GOT3 (cell line): ENCODE measurements at regions not wholly inside any gene's neighbourhood (a gene's known extent, or its start where the extent isn't known, plus 50 kb on each side); places are given as distances from the start of the nearest gene placed in this dataset.
A peak's percentile ranks its signal among the peaks of the same experiment; 100 is the strongest.

ENCODE experiments used
- DNase-seq: peaks from one replicate; lab custom pipeline; 2025; ENCODE audit warnings: mixed read lengths; lab: John Stamatoyannopoulos, UW

DNA sequence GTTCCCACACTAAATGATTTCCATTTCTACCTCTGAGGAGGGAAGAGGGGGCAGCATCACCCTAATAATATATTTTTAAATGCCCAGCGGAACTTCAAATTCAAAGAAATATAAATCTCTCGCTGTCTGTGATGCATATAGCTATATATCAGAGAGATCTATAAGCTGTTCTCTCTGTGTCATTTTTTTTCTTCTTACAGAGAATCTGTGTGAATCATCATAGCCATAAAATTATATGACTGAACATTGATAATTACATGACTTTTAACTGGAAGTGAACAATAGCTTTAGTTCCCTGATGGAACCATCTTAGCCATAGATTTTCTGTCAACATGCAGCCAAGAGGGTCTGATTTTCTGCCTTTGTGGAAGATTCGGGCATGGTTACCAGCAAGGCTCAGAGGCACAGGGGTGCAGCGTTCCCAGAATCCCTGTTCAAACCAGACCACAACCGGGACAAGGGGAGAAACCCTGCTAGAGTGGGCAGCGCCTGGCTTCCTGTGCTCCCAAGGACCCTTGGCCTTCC is 93.7 kb upstream of the OSMR start:
- no peak for DNase-seq

DNA sequence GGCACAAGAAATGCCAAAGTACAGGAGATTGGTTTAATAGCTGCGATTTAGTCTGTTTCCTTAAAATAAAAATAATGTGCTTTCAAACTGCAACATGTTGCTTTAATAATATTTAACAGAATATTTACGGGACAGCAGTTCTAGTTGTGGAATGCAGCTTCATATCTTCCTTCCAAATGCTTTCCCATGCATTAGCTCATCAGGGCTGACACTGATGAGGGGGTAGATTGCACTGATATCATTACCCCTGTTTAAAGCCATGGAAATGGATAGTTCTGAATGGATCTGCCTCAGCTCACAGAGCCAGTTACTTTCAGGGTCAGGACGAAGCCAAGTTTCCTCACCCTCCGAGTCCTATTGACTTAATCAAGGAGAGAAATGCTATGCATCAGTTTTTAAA is 93.2 kb upstream of the OSMR start:
- DNase-seq = no peak

- no peak for DNase-seq
Observed at GRCh38 chr5:38753141-38753540, 92.7 kb upstream of the OSMR start.

DNA sequence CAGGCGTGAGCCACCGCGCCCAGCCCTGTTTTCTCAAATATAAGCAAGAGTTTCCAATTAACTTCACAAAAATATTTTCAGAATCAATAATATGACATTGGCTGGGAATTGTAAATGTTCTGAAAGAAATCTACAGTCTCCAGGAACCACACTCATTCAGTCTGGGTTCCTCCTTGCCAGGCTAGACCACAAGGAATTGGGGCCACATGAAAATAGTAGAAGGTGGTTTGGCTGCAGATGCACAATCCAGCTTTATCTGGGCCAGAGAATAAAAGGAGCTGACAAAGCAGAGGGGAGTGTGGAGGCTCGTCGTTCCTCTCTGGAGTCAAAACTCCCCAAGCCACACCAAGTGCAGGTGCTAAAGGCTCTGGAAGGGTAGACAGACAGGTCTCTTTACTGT is 92.0 kb upstream of the OSMR start:
- DNase-seq = no peak

- no peak for DNase-seq
Observed at GRCh38 chr5:38755181-38755580, 90.6 kb upstream of the OSMR start.

DNA sequence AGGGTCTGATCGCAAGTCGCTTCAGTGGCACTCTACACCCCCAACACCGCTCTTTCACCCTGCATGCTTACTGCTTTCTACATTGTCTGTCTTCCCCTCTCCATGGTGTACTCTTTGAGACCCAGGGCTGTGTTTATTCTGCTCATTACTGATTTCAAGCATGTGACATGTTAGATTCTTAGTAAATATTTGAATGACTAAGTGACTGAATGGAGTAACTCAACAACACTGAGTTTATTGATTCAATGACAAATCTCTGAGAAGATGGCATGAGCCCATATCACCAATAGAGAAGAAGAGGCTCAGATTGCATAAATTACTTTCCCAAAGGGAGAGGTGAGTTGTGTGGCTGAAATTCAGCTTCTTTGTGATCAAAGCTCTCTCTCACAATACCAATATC is 89.7 kb upstream of the OSMR start:
- no peak for DNase-seq

DNA sequence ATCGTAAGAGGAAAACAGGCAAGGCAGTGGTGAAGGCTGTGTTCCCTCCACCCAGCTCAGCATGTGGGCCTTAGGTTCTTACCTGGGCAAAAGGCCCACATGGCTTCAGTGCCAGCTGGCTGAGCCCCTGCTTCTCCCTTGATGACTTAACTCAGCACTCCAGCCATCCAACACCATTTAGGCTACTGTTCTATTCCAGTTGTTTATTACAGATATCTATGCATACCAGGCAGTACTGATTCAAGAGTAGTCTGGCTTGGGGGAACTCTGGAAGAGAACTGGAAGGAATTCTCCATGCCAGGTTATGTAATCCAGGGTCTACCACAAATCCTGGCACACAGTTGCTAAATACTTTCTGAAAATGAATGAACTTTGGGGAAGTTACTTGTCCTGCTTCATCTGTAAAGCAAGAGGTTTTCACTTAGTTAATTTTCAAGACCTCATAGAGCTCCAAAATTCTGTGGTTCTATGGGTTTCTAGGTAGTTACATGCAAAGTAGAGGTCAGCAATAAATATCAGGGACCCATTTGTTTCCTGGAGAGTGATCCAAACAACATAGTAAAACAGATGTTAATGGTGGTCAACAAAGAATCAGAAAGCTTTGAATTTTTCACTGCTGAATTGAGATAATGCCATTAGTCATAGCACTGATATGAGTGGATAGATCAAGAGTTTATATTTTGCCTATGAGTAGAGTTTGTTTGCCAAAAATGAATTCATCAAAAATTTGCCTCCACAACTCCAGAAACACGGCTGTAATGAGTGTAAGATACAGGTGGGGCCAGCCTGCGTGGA is 88.2 kb upstream of the OSMR start:
- DNase-seq = no peak

DNA sequence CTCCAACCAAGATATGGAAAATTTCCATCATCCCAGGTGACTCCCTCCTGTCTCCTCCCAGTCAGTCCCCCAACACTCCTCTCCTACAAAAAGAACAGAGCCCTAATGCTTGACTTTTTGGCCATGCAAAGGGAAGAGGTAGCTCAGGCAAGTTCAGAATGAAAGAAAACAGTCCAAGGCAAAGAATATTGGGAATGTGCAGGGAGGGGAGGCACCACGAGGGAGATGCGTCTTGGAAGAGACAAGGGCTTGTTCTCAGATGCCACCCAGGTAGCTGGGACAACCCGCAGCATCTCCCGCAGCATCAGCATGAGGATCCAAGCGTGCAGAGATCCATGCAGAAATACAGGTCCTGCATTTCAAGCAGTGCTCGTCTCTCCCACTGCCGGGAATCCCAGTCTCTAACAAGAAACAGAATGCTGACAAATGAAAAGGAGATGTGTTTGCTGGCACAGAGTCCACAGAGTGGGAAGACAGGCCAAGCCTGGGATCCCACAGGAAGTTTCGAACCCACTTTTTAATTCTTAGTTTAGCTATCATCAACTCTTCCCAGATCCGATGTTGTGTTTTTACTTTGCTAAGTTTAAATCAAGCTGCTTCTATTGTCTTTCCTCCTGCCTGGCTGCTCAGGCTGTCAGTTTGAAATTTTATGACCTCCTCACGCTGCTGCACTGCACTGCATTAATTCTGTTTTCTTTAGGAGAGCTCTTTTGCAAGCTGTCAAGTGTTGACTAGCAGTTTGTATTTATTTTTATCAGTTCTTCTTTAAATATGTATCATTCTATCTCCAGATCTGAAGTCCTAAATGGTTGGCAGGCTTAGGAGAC is 86.8 kb upstream of the OSMR start:
- DNase-seq = no peak

GRCh38 chr5:38764937-38765391 is 80.8 kb upstream of the OSMR start:
- DNase-seq = no peak

DNA sequence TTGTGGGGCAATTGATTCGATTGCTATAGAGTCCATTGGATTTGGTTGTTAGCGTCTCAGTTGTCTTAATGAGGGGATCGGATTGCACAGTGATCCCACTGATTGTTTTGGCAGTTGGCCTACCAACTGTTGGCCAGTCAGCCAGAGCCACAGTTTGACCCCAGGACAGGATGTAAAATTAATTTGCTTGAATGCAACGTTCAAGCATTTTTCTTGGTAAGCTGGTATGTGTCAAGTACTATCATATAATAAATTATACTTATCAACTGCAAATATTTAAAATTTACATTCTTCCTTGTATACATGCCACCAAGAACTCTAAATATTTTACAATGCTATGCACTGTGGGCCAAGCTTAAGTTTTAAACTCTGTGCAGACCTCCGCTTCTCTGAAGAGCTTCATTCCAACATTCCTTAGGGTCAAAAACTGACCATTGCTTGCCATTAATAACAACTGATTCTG is 80.4 kb upstream of the OSMR start:
- DNase-seq = no peak

- no peak for DNase-seq
Observed at GRCh38 chr5:38766151-38766550, 79.7 kb upstream of the OSMR start.

- no peak for DNase-seq
Observed at GRCh38 chr5:38768412-38769211, 77.2 kb upstream of the OSMR start.

DNA sequence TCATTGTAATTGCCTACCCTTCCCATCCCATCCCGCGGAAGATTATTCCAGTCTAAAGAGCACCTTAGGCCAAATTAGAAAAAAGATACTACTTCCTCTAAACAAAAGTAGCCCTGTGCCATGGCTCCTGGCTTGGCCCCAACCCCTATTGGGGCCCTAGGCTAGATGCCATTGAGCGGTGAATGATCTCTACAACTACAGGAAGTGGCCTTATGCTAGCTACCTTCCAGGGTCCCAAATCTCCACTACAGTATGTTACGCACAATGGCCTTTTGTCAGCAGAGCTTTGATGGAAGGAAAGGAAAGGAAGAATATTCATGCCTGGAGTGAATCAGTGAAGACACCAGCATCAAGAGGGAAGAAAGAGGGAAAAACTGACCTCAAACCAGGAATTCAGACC is 73.3 kb upstream of the OSMR start:
- no peak for DNase-seq

DNA sequence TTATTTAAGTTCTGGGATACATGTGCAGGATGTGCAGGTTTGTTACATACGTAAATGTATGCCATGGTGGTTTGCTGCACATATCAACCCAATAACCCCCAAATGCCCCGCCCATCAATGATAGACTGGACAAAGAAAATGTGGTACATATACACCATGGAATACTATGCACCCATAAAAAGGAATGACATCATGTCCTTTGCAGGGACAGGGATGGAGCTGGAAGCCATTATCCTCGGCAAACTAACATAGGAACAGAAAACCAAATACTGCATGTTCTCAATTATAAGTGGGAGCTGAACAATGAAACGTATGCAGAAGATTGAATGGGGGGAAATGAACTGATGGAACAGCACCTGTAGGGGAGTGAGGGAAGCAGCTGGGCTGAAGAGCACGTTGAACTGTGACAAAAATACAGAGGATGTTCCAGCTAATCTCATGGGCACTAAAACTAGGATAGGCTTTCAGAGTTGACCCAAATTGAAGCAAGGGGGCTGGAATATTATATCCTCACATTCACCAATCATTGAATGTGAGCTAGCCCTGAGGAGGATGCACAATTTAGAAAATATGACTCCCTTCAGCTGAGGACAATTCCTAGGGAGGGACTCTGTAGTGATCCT is 70.5 kb upstream of the OSMR start:
- no peak for DNase-seq

DNA sequence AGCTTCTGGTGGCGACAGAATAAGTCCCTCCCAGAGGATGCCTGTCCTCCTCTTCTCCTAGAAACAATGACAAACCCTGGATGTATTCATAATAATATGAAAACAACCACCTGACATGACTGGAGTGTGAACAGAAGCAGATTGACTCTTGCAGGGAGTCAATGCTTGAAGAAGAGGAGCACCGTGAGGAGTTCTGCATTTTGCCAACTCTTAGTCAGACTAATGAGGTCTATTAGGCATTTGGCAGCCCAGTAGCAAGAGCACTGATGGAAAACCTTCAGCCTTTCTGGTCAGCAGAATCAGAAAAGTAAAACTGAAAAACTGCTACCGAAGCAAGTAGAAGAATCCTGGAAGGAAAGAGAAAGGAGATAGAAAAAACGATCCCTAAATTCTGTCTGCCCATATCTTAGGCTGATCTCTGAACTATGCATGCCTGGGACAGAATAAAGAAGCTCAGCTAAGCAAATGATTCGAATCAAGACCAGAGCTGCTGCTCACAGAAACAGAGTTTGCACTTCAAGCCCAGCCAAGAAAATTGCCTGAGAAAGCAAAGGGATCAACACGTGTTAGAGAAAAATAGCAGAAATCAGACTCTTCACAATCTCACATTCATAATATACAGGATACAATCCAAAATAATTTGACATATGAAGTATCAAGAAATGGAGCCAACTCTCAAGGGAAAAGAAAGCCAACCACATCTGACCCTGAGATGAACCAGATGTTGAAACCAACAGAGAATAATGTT is 69.5 kb upstream of the OSMR start:
- no peak for DNase-seq

DNA sequence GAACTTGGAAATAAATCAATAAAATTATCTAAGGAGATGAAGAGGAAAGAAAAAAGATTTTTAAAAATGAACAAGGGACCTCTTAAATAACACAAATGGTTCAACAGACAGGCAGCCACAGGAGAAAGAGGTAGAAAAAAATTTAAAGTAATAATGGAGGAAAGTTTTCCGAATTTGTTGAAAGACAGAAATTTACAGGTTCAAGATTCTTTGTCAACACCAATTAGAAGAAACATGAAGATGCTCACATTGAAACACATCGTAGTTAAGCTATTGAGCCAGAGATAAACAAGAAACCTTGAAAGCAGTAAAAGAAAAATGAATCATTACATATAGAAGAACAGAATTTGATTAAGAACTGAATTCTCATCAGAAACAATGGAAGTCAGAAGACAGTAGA is 68.7 kb upstream of the OSMR start:
- DNase-seq = no peak

- DNase-seq = no peak
Observed at GRCh38 chr5:38780316-38780715, 65.5 kb upstream of the OSMR start.

DNA sequence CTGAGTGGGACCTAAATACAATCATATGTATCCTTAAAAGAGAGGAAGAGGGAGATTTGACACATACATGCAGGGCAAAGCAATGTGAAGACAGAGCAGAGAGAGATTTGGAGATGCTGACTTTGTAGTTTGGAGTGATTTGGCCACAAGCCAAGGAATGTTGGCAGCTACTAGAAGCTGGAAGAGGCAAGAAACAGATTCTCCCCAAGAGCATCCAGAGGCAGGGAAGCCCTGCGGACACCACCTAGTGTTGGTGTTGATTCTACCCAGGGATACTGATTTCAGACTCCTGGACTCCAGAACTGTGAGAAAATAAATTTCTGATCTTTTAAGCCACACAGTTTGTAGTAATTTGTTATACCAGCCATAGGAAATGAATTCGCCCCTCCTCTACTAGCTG is 64.9 kb upstream of the OSMR start:
- no peak for DNase-seq

DNA sequence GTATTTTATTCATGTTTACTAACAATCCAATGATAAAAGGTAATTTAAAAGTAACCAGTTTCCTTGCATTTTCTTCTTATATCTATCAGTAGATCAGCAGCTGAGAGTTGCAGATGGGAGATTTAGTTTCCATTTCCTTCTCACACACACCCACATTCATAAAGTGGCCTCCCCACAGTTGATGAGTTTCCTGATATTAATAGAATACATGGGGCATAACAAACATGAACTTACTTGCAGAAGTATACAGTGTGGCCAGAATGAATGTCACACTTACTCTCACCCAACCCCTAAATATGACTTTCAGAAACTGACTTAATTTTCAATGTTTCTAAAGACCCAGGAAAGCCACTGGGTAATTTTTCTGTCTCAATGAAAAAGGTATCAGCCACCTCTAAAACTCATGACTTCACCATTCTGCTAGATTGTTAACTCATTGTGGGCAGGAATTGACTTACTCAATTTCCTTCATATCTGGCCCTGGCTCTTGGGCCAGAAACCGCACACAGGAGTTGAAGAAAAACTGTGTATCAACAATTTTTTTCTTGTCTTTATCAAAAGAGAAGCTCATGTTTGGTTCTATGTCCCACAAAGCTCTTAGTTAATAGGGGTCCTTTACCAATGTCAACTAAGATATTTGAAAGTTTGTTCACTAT is 63.5 kb upstream of the OSMR start:
- DNase-seq = no peak

- peak; percentile 26 for DNase-seq
Observed at GRCh38 chr5:38783011-38783561, 62.7 kb upstream of the OSMR start.
